D721Med (cell line): ENCODE measurements at regions not wholly inside any gene's neighbourhood (a gene's known extent, or its start where the extent isn't known, plus 50 kb on each side); places are given as distances from the start of the nearest gene placed in this dataset.

Source experiments
- DNase-seq: peaks from one replicate; pipeline ENCODE4 v3.0.0; 2011; ENCODE audit warnings: low spot score; ENCODE audit not compliant: insufficient read length
- FAIRE-seq: peaks from 2 replicates; lab custom pipeline; 2011; peaks lifted over from hg19 to GRCh38; lab: Jason Lieb, UNC
- CTCF ChIP-seq: IDR thresholded peaks from 2 replicates; pipeline ENCODE4 v1.5.1; 2012; ENCODE audit warnings: mild to moderate bottlenecking, control low read depth; ENCODE audit not compliant: insufficient read depth; ENCODE audit errors: missing control alignments

- FAIRE-seq (no peak), DNase-seq (no peak)
- TF ChIP-seq CTCF, result no peak
Measured at GRCh38 chr14:43438056-43438455, 1069.0 kb downstream of the FSCB start.

DNA sequence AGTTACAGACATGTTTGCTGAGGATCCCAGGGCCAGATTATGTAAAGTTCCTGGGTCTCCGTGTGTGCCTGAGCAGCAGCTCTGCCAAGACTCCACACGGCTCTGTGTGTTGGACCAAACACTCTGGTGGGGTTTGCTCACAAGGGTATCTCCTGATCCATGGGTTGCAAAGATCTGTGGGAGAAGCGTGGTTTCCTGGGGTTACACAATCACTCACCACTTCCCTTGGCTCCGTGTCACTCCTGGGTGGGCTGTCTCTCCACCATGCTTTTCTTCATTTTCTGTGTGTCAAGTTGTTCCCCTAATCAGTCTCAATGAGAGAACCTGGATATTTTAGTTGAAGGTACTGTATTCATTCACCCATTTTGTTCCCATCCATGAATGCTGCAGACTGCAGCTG is 1088.8 kb downstream of the FSCB start:
- DNase-seq (no peak), FAIRE-seq (no peak)
- no peak for TF ChIP-seq CTCF

GRCh38 chr14:43413084-43413483 is 1094.0 kb downstream of the FSCB start:
- TF ChIP-seq CTCF, result no peak
- no peak for FAIRE-seq
- DNase-seq, result no peak

DNA sequence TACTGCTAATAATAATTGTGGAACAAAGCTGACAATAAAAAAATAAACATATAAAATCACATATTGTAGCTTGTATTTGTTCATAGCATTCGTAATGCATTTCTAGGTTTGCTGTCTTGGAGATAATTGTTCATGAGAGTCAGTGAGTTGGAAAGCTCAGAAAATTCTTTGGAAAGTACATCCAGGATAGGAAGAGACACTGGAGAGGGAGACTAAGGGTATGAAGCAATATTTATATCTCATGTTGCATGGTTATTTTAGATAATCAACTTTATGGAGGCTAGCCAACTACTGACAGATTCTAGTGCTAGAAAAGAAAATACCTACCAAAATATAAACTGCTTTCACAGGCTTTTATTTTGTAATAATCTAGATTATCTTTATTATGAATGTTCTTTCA is 1095.2 kb downstream of the FSCB start:
- TF ChIP-seq CTCF, result no peak
- FAIRE-seq (no peak), DNase-seq (no peak)

DNA sequence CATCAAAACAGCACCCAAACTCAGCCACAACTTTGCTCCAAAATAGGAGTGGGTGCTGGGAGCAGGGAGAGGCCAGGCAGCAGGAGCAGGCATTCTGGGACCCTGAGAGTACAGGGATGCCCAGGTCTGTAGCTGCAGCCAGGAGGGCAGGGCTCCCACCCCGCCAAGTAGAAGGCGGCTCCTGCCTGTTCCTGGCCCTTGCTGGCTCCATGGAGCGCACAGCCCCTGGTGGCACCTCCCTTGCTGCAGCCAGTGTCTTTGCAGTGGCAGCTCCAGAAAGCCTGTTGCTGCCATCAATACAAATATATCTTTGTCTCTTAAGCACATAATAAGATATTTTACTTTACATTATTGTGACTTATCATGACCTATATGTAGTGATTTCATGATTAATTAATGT is 1096.5 kb downstream of the FSCB start:
- no peak for FAIRE-seq
- no peak for DNase-seq
- TF ChIP-seq CTCF, result no peak

DNA sequence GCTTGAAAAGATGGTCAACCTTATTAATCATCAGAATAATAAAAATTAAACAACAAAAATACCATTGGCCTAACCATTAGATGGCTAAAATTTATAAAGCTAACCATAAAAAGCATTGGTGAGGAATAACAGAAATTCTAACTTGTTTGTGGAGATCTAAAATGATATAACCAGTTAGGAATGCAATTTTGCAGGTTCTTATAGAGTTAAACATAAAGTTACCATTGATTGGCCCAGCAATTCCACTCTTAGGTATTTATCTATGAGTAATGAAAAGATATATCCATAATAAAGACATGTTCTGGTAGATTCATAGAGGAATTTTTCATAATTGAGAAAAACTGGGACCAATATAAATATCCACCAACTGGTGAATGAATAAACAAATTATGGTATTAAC is 1098.6 kb downstream of the FSCB start:
- TF ChIP-seq CTCF, result no peak
- DNase-seq (no peak), FAIRE-seq (no peak)

DNA sequence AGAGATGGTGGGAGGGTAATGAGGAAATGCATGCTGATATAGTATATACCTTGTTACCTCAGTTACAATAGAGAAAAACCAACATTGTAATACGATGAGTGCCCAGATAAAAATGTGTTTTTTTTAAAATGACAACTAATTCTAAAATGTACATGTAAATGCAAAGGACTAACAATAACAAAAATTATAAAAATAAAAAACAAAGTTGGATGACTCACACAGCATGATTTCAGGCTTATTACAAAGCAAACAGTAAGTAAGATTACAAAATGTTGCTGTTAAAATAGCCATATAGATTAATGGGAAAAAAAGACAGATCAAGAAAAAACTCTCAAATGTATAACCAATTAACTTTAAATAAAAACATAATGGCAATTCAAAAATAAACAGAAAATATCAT is 1099.4 kb downstream of the FSCB start:
- DNase-seq (no peak), FAIRE-seq (no peak)
- no peak for TF ChIP-seq CTCF
